ENCODE measurements at regions not wholly inside any gene's neighbourhood (a gene's known extent, or its start where the extent isn't known, plus 50 kb on each side); places are given as distances from the start of the nearest gene placed in this dataset.

DNA sequence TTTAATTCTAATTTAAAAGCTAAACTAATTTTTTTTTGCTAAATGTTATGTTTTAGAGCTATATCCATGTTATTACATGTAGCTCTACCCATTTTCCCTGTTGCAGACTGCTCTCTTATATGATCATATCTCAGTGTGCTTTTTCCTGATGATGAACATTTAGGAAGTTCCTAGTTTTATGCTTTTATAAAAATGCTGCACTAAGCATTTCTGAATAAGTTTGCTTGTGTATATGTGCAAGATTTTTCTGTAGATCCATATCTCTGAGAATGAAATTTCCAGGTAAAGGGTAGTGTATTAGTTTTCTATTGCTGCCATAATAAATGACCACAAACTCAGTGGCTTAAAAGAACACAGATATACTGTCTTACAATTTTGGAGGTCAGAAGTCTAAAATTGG, 374.4 kb upstream of the E2F7 start:
- H3K9me3 Mint-ChIP-seq: no peaks in the 10 kb centered on the region
- no peaks in the 10 kb centered on the region for H3K4me1 Mint-ChIP-seq
- no peak overlapping the region for H3K27ac Mint-ChIP-seq (ENCODE audit: low read depth)
- no peaks in the 10 kb centered on the region for H3K27me3 Mint-ChIP-seq
- ATAC-seq (replicated peaks; ENCODE audit: extremely low read depth, poor library complexity, severe bottlenecking): no peak
- H3K4me3 Mint-ChIP-seq: no peak overlapping the region
- DNase-seq (ENCODE audit: low spot score in 2 of 2): no peak
- no peaks in the 10 kb centered on the region for H3K36me3 Mint-ChIP-seq (ENCODE audit: insufficient read depth)

DNA sequence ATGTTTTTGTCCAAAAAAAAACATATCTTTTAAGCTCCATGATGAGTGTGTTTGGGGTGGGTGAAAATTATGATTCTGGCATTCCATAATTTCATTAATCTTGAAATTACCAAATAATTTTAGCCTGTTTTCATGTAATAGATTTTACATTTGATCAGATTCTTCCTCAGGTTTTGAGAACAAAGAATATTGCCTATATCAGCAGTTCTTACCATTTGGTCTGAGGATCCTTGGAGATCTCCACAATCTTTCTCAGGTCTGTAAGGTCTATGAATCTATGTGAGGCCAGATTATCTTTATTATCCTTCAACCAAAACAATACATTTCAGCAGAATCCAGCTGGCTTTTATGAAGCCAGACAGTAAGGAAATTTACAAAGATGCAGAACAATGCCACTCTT, 373.3 kb upstream of the E2F7 start:
- DNase-seq (ENCODE audit: low spot score in 2 of 2) (no peak), ATAC-seq (replicated peaks; ENCODE audit: extremely low read depth, poor library complexity, severe bottlenecking) (no peak)
- no peaks in the 10 kb centered on the region for H3K36me3 Mint-ChIP-seq (ENCODE audit: insufficient read depth)
- no peak overlapping the region for H3K27ac Mint-ChIP-seq (ENCODE audit: low read depth)
- no peaks in the 10 kb centered on the region for H3K4me1 Mint-ChIP-seq
- no peaks in the 10 kb centered on the region for H3K9me3 Mint-ChIP-seq
- no peak overlapping the region for H3K4me3 Mint-ChIP-seq
- H3K27me3 Mint-ChIP-seq: no peaks in the 10 kb centered on the region

DNA sequence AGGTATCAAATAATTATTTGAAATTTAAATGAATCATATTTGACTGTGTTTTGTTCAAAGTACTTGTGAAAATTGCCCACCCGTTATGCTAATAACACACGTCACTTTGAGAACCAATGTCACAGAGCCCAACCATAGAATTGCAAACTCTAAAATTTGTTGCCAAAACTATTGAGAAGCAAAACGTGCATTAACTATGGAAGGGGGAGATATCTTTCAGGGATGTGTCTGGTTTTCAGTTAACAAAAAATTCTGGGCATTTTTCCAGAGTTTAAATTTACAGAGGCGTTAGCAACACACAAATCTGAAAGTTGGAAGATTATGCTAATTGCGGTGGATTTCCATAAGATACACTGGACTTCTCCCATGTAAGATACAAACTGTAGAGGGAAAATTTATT, 371.8 kb upstream of the E2F7 start:
- no peak for ATAC-seq (replicated peaks; ENCODE audit: extremely low read depth, poor library complexity, severe bottlenecking)
- H3K4me3 Mint-ChIP-seq: no peak overlapping the region
- no peak for DNase-seq (ENCODE audit: low spot score in 2 of 2)
- no peaks in the 10 kb centered on the region for H3K4me1 Mint-ChIP-seq
- no peaks in the 10 kb centered on the region for H3K27me3 Mint-ChIP-seq
- H3K27ac Mint-ChIP-seq (ENCODE audit: low read depth): no peak overlapping the region
- H3K9me3 Mint-ChIP-seq: no peaks in the 10 kb centered on the region
- no peaks in the 10 kb centered on the region for H3K36me3 Mint-ChIP-seq (ENCODE audit: insufficient read depth)

DNA sequence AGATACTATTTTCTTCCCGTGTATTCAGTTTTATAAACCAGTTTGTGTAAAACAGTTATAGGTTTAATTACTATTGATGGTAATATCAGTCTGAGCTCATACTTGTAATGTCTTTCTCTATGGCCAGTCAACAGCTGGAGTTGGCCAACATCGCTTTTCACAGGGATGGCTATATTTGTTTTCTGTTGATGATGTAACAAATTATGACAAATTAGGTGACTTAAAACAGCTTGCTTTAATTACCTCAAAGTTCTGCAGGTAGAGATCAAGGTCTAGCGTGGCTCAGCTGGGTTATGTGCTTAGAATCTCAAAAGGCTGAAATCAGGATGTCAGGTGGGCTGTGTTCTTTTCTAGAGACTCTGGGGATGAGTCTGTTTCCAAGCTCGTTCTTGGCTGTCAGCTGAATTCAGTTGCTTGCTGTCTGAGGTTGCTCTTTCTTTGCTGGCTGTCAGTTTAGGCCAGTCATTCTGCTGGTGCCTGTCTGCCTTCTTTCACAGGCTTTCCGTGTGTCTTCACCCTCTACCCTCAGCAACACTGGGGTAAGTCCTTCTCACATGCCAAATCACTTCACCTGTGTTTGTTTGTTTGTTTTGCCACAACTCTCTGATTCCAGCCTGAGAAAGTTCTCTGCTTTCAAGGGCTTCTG, 370.2 kb upstream of the E2F7 start:
- H3K36me3 Mint-ChIP-seq (ENCODE audit: insufficient read depth): no peaks in the 10 kb centered on the region
- no peaks in the 10 kb centered on the region for H3K4me1 Mint-ChIP-seq
- no peaks in the 10 kb centered on the region for H3K27me3 Mint-ChIP-seq
- H3K9me3 Mint-ChIP-seq: peaks cover 6% of the 10 kb centered on the region
- DNase-seq (ENCODE audit: low spot score in 2 of 2): no peak
- no peak for ATAC-seq (replicated peaks; ENCODE audit: extremely low read depth, poor library complexity, severe bottlenecking)
- no peak overlapping the region for H3K27ac Mint-ChIP-seq (ENCODE audit: low read depth)
- H3K4me3 Mint-ChIP-seq: no peak overlapping the region

DNA sequence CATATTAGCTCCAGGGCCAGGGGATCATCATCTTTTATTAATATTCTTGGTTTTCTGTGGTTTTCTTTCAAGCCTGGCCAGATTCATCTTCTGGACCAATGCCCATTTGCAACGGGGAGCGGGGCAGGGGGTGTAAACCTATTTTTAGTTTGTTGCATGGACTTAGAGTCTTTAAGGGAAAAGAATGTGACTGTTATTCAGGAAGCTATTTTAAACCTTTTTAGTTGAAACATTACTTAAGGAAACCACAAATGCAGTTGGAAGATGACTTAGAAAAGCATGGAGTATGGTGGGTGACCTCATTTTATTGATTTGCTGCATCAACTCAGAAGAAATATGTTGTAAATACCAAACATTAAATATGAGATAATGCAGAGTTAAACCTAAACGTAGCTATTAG, 368.4 kb upstream of the E2F7 start:
- H3K27me3 Mint-ChIP-seq: no peaks in the 10 kb centered on the region
- no peaks in the 10 kb centered on the region for H3K36me3 Mint-ChIP-seq (ENCODE audit: insufficient read depth)
- DNase-seq (ENCODE audit: low spot score in 2 of 2) (no peak), ATAC-seq (replicated peaks; ENCODE audit: extremely low read depth, poor library complexity, severe bottlenecking) (no peak)
- H3K4me1 Mint-ChIP-seq: no peaks in the 10 kb centered on the region
- no peak overlapping the region for H3K27ac Mint-ChIP-seq (ENCODE audit: low read depth)
- H3K9me3 Mint-ChIP-seq: peaks cover 6% of the 10 kb centered on the region
- H3K4me3 Mint-ChIP-seq: no peak overlapping the region

DNA sequence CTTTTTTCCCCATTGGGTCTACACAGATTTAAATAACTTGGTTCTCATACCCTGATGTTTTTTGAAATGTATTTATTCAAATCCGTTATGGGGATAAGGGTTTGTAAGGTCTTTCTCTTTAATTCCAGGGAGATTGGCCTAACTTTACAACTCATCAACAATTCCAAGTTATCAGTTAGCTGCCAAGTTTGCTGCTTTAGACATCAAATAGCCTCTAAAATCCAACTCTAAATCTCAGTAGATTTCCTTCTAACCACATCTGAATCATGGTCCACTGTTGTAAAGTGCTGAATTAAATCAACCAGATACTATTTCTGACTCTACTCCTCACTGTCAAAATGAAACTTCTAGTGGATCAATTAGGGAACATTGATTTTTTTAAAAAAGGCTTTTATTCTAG, 364.1 kb upstream of the E2F7 start:
- Mint-ChIP-seq H3K9me3 (peaks cover 40% of the 10 kb centered on the region), H3K4me3 (no peak overlapping the region), H3K4me1 (no peaks in the 10 kb centered on the region), H3K27ac (ENCODE audit: low read depth) (no peak overlapping the region), H3K36me3 (ENCODE audit: insufficient read depth) (no peaks in the 10 kb centered on the region), H3K27me3 (no peaks in the 10 kb centered on the region)
- no peak for ATAC-seq (replicated peaks; ENCODE audit: extremely low read depth, poor library complexity, severe bottlenecking)
- DNase-seq (ENCODE audit: low spot score in 2 of 2): no peak

DNA sequence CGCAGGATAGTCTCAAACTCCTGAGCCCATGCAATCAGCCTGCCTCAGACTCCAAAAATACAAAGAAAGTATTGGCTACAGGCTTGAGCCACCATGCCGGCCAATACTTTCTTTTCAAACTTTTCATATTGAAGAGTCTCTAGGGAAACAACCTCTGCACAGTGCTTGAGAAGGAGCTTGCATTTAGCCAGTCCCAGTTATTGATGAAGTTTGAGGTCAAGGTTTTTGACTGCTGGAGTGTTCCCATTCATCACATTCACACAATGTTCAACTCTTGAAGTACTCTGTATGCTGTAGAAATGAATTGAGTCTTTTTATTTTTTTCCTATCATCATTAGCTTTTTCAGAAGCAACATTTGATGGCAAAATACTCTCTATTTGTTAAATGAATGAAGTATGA, 355.8 kb upstream of the E2F7 start:
- Mint-ChIP-seq H3K4me3 (no peak overlapping the region), H3K4me1 (no peaks in the 10 kb centered on the region), H3K27me3 (no peaks in the 10 kb centered on the region), H3K36me3 (ENCODE audit: insufficient read depth) (no peaks in the 10 kb centered on the region), H3K9me3 (peaks cover 24% of the 10 kb centered on the region), H3K27ac (ENCODE audit: low read depth) (no peak overlapping the region)
- no peak for DNase-seq (ENCODE audit: low spot score in 2 of 2)
- no peak for ATAC-seq (replicated peaks; ENCODE audit: extremely low read depth, poor library complexity, severe bottlenecking)

DNA sequence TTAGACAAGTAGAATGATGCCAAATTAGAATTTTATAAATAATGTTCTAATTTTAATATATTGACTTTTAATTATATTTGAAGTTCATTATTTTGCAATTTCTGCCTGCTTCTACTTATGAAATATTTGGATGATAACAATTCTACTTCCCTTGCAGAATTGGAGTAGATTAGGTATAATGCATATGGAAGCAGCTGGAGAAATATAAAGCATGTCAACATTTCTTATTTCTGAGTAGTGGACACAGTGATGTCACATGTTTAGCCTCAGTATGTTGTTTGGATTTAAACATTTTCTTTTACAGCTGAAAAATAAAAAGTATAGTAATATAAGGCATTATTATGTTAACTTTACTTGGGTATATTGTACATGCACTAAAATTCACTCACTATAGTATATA, 344.2 kb upstream of the E2F7 start:
- DNase-seq (ENCODE audit: low spot score in 2 of 2): no peak
- Mint-ChIP-seq H3K27me3 (no peaks in the 10 kb centered on the region), H3K4me1 (no peaks in the 10 kb centered on the region), H3K36me3 (ENCODE audit: insufficient read depth) (no peaks in the 10 kb centered on the region), H3K27ac (ENCODE audit: low read depth) (no peak overlapping the region), H3K4me3 (no peak overlapping the region), H3K9me3 (peaks cover 9% of the 10 kb centered on the region)
- no peak for ATAC-seq (replicated peaks; ENCODE audit: extremely low read depth, poor library complexity, severe bottlenecking)

DNA sequence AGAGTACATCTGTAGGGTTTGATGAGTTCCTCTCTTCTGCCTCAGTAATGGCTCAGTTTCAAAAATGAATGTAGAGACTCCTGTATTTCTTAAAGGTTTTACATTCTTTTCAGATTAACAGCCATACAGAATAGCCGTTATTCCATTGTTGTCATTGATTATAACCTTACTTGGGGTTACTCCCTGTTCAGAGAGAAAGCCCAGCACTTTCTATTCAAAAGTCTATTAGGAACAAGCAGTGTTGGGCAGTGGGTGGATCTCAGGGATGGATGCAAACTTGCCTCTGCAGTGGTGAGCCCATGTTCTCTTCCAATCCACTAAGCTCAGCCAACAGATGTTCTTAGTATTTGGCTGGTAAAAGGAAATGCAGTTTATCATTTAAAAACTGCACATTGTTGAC, 342.6 kb upstream of the E2F7 start:
- no peaks in the 10 kb centered on the region for H3K4me1 Mint-ChIP-seq
- DNase-seq (ENCODE audit: low spot score in 2 of 2) (no peak), ATAC-seq (replicated peaks; ENCODE audit: extremely low read depth, poor library complexity, severe bottlenecking) (no peak)
- H3K27ac Mint-ChIP-seq (ENCODE audit: low read depth): no peak overlapping the region
- no peaks in the 10 kb centered on the region for H3K36me3 Mint-ChIP-seq (ENCODE audit: insufficient read depth)
- H3K27me3 Mint-ChIP-seq: no peaks in the 10 kb centered on the region
- H3K9me3 Mint-ChIP-seq: no peaks in the 10 kb centered on the region
- H3K4me3 Mint-ChIP-seq: no peak overlapping the region

DNA sequence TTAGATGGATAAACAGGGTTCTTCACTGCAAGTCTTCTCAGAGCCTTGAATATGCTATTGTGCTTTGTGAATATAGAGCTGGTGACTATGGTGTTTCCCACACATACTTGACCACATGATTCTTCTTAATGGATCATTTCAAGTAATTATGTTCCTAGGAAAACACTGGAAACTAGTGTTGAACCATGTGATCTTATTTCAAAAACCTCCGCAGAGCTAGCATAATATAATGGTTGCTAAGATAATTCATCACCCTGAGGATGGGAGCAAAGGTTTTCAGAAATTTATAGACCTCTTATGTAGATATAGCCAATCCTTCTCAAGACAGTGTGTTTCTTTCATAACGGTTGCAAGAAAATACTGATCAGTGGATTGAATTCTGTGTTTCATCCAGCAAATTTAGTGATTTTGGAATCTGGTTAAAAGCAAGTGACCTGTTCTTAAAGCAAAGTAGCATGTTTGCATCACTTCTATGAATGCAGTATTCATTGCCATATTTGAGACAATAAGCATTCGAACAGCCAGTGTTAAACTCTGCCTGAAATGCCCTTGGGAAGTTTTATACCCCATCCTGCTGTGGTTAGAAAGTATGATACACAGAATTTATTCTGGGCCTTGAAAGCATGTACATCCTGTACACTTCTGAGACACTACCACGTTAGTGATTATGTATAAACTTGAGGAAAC, 341.0 kb upstream of the E2F7 start:
- ATAC-seq (replicated peaks; ENCODE audit: extremely low read depth, poor library complexity, severe bottlenecking) (no peak), DNase-seq (ENCODE audit: low spot score in 2 of 2) (no peak)
- no peaks in the 10 kb centered on the region for H3K36me3 Mint-ChIP-seq (ENCODE audit: insufficient read depth)
- no peaks in the 10 kb centered on the region for H3K4me1 Mint-ChIP-seq
- H3K27me3 Mint-ChIP-seq: no peaks in the 10 kb centered on the region
- H3K27ac Mint-ChIP-seq (ENCODE audit: low read depth): no peak overlapping the region
- no peak overlapping the region for H3K4me3 Mint-ChIP-seq
- H3K9me3 Mint-ChIP-seq: no peaks in the 10 kb centered on the region

DNA sequence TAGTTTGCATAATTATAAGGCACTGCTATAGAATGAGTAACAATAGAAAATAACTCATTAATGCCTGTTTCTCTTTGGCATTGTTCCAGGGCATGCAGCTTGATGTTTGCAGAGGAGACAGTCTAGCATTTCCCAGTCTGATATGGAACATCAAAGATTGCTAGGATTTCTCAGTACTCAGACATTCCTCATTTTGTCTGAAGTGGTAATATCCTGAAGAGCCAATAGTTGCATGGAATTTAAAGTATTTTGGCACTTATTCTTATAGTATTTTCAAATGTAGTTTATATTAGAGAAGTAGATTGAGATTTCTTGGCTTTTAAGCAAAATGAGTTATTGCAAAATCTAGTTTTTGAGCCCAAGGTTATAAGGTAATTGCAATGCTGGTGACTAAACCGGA, 337.3 kb upstream of the E2F7 start:
- Mint-ChIP-seq H3K27ac (ENCODE audit: low read depth) (no peak overlapping the region), H3K36me3 (ENCODE audit: insufficient read depth) (no peaks in the 10 kb centered on the region), H3K27me3 (no peaks in the 10 kb centered on the region), H3K4me1 (no peaks in the 10 kb centered on the region), H3K9me3 (peaks cover 5% of the 10 kb centered on the region), H3K4me3 (no peak overlapping the region)
- DNase-seq (ENCODE audit: low spot score in 2 of 2) (no peak), ATAC-seq (replicated peaks; ENCODE audit: extremely low read depth, poor library complexity, severe bottlenecking) (no peak)

DNA sequence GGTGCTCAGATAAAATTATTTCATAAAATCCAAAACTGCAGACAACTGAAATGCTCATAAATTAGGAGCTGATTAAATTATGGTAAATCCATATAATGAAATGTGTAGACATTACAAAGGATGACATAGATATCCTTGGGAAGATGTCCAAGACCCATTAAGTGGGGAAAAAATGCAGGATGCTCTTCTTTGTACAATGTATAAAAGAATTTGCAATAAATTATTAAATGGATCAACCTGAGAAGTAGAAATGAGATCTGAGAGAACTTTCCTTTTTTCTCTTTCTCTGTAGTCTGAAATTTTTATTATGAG, 336.4 kb upstream of the E2F7 start:
- ATAC-seq (replicated peaks; ENCODE audit: extremely low read depth, poor library complexity, severe bottlenecking): no peak
- DNase-seq (ENCODE audit: low spot score in 2 of 2): no peak
- H3K9me3 Mint-ChIP-seq: peaks cover 5% of the 10 kb centered on the region

DNA sequence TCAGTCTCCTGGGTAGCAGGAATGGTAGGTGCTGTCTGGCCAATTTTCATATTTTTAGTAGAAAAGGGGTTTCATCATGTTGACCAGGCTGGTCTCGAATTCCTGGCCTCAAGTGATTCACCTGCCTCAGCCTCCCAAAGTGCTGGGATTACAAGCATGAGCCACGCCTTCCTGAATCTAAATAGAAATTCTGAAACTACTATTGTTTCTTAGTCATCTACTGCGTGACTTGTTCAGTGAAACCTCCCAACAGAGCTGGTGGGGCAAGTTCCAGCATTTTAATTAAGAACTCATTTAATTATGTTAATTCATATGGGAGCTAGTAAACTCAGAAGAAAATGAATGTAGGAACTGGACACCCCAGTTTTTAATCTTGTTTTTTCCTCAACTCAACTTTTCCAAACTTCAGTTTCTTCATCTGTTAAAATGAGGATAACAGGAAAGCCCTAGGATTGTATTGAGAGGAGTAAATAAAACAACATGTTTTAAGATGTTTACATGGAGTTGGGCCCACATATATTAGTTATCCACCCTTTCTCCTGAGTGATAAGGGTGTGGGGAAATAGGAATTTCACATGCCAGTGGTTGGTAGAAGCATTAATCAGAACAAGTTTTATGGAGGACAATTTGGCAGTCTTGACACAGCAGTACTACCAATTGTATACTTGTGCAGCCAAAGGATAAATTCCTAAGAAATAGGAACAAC, 335.8 kb upstream of the E2F7 start:
- Mint-ChIP-seq H3K36me3 (ENCODE audit: insufficient read depth) (no peaks in the 10 kb centered on the region), H3K27me3 (no peaks in the 10 kb centered on the region), H3K4me1 (no peaks in the 10 kb centered on the region), H3K4me3 (no peak overlapping the region), H3K9me3 (peaks cover 5% of the 10 kb centered on the region), H3K27ac (ENCODE audit: low read depth) (no peak overlapping the region)
- ATAC-seq (replicated peaks; ENCODE audit: extremely low read depth, poor library complexity, severe bottlenecking) (no peak), DNase-seq (ENCODE audit: low spot score in 2 of 2) (no peak)

More for the DNA sequence above, 336.4 kb upstream of the E2F7 start:
- no peak overlapping the region for H3K27ac Mint-ChIP-seq (ENCODE audit: low read depth)
- H3K4me3 Mint-ChIP-seq: no peak overlapping the region
- H3K27me3 Mint-ChIP-seq: no peaks in the 10 kb centered on the region
- H3K4me1 Mint-ChIP-seq: no peaks in the 10 kb centered on the region
- H3K36me3 Mint-ChIP-seq (ENCODE audit: insufficient read depth): no peaks in the 10 kb centered on the region
